ENCODE measurements at regions not wholly inside any gene's neighbourhood (a gene's known extent, or its start where the extent isn't known, plus 50 kb on each side); places are given as distances from the start of the nearest gene placed in this dataset.
"Not testable (repeated sequence)": the region's sequence is repeated elsewhere in the genome, so short reads cannot be mapped to it uniquely, and the experiment has no call there.

GRCh38 chr1:166594646-166595045 lies 244.6 kb upstream of the POGK start:
- no peak overlapping the region for H3K4me3 ChIP-seq
- no peak for ATAC-seq
- no peak for TF ChIP-seq CTCF (IDR thresholded peaks at IDR 0.05)
- no peak for TF ChIP-seq POLR2A (IDR thresholded peaks at IDR 0.05)

DNA sequence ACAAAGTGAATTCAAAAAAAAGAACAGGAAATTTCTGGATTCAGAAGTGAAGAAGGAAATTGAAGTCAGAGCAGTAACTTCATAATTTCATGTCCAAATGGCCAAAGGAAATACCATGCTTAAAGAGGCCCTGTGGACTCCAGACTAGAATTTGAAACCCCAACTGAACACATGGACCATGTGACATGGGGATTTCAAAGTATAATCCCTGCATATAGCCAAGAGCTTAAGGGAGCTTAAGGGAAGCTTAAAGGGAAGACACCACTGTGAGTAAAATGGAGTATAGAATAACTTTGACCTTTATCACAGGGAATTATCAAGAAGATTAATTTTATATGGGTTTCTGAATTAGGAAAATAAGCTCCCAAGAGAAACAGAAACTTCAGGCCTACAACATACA lies 241.8 kb upstream of the POGK start:
- DNase-seq, result no peak
- Histone ChIP-seq H3K27ac (no peak overlapping the region), H3K36me3 (no peaks in the 10 kb centered on the region), H3K4me3 (no peak overlapping the region), H3K27me3 (no peaks in the 10 kb centered on the region), H3K4me1 (no peaks in the 10 kb centered on the region), H3K9me3 (no peaks in the 10 kb centered on the region)
- TF ChIP-seq CTCF (IDR thresholded peaks at IDR 0.05) (no peak), POLR2A (IDR thresholded peaks at IDR 0.05) (no peak)
- intact Hi-C loops (cut with DNase I), result no loop called here
- no peak for ATAC-seq

More at GRCh38 chr1:166594646-166595045, 244.6 kb upstream of the POGK start:
- intact Hi-C loops (cut with DNase I), result no loop called here
- WGBS, 4 donors, result 88 to 94% (median 90%) methylated on average over 3 of the region's 3 CpGs
- H3K36me3 ChIP-seq, result no peaks in the 10 kb centered on the region
- no peaks in the 10 kb centered on the region for H3K27me3 ChIP-seq
- H3K27ac ChIP-seq, result no peak overlapping the region
- H3K4me1 ChIP-seq, result no peaks in the 10 kb centered on the region
- no peaks in the 10 kb centered on the region for H3K9me3 ChIP-seq
- no peak for DNase-seq

- H3K4me1 ChIP-seq, result peaks cover 0 to 1% (median 0%) of the 10 kb centered on the region in 12 donors
- no peak for ATAC-seq
- H3K27ac ChIP-seq, result no peak overlapping the region
- TF ChIP-seq POLR2A (IDR thresholded peaks at IDR 0.05) (no peak), CTCF (IDR thresholded peaks at IDR 0.05) (no peak)
- H3K36me3 ChIP-seq, result no peaks in the 10 kb centered on the region
- no peaks in the 10 kb centered on the region for H3K27me3 ChIP-seq
- no peak for DNase-seq
- no peaks in the 10 kb centered on the region for H3K9me3 ChIP-seq
- 38 to 63% (median 60%) methylated on average over 1 of the region's 1 CpG for WGBS, 4 donors
- intact Hi-C loops (cut with DNase I), result no loop called here
- no peak overlapping the region for H3K4me3 ChIP-seq
Measured at GRCh38 chr1:166600574-166600973, 238.7 kb upstream of the POGK start.

DNA sequence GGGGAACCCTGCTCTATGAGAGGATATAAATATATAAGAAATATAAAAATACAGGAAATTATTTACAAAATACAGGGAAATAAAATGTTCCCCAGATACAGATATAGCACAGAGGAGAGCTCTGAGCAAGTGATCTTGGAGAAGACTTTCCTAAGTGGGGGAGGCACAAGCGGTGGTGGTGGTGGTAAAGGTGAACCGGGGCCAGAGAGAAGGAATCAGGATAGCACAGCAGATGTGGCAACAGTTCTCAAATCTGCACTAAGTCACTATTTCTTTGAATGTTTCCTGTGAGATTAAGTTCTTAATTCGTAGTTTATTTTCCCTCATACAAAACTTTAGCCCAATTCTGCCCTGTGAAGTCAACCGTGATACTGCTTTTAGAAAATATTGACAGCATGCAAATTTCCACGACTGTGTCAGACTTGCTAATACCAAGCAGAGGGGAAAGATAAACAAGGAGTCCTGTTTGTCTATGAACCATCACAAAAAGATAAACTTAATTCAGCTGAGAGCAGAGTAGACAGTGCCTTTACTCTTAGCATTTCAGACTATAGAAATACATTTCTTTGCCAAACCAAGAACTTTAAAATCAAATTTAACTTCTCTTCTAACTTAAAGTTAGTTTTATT lies 237.5 kb upstream of the POGK start:
- intact Hi-C loops (cut with DNase I), result no loop called here
- DNase-seq (no peak), ATAC-seq (no peak)
- Histone ChIP-seq H3K4me1 (peaks cover 0 to 4% (median 0%) of the 10 kb centered on the region in 12 donors), H3K4me3 (no peak overlapping the region), H3K27ac (no peak overlapping the region), H3K27me3 (no peaks in the 10 kb centered on the region), H3K36me3 (no peaks in the 10 kb centered on the region), H3K9me3 (no peaks in the 10 kb centered on the region)
- TF ChIP-seq CTCF (IDR thresholded peaks at IDR 0.05) (no peak), POLR2A (IDR thresholded peaks at IDR 0.05) (no peak)
- 55 to 71% (median 68%) methylated on average over 5 of the region's 5 CpGs for WGBS, 4 donors

- H3K4me3 ChIP-seq; intact Hi-C loops (cut with DNase I); ATAC-seq; H3K4me1 ChIP-seq; H3K9me3 ChIP-seq; H3K27me3 ChIP-seq; DNase-seq; H3K27ac ChIP-seq; H3K36me3 ChIP-seq: not testable (repeated sequence)
- WGBS, 4 donors, result 68 to 92% (median 85%) methylated on average over 3 of the region's 3 CpGs
Measured at GRCh38 chr1:166602801-166603200, 236.5 kb upstream of the POGK start.
